Panc1 (cell line): ENCODE measurements at regions not wholly inside any gene's neighbourhood (a gene's known extent, or its start where the extent isn't known, plus 50 kb on each side); places are given as distances from the start of the nearest gene placed in this dataset.

Experiments used
- ATAC-seq: fragments of 200-7000 bp; cut with Tn5 transposase; 2 replicates; pipeline ENCODE4 v1.9.1; 2020; ENCODE audit warnings: mild to moderate bottlenecking, moderate library complexity
- BruUV-seq: library from RNA; stranded (reverse); fragments of 400-500 nt; replicated peaks from 2 replicates; lab custom pipeline; 2021; lab: Mats Ljungman, UMichigan
- CTCF ChIA-PET: fragments of 300-600 bp; sonication (Branson Sonifier 250); formaldehyde crosslinking; loops from one replicate; lab custom pipeline; 2022; ENCODE audit warnings: antibody characterized with exemption; lab: Charles Lee
- POLR2A ChIA-PET: fragments of 300-600 bp; sonication (Branson Sonifier 250); formaldehyde crosslinking; loops from one replicate; lab custom pipeline; 2022; ENCODE audit warnings: antibody characterized with exemption; lab: Charles Lee
- DNase-seq: peaks from one replicate; pipeline ENCODE4 v3.0.0-alpha.2; 2010; ENCODE audit warnings: low read depth, low spot score
- H3K27ac ChIP-seq: 2 replicates; pipeline ENCODE4 v1.5.1; 2011; ENCODE audit warnings: mild to moderate bottlenecking, low read length, inconsistent platforms
- H3K27me3 ChIP-seq: fragments of 200-500 bp; sonication (Bioruptor generic); 2 replicates; pipeline ENCODE4 v1.6.0; 2014; ENCODE audit warnings: low read length, inconsistent platforms; ENCODE audit not compliant: control insufficient read depth, insufficient read depth
- H3K36me3 ChIP-seq: fragments of 200-500 bp; sonication (Bioruptor generic); 2 replicates; pipeline ENCODE4 v1.5.1; 2014; ENCODE audit warnings: inconsistent platforms, mild to moderate bottlenecking, low read length, moderate library complexity; ENCODE audit not compliant: control insufficient read depth, insufficient read depth
- H3K4me1 ChIP-seq: 2 replicates; pipeline ENCODE4 v1.5.1; 2011; ENCODE audit warnings: inconsistent platforms, mild to moderate bottlenecking, low read length, moderate library complexity; ENCODE audit not compliant: control insufficient read depth, insufficient read depth
- H3K4me3 ChIP-seq, 2 experiments: 2 replicates each; pipeline ENCODE4 v1.5.1; 2011 to 2012; ENCODE audit warnings: low read depth in 2 of 2, low read length in 2 of 2, mild to moderate bottlenecking in 2 of 2, inconsistent platforms in 1 of 2, moderate library complexity in 1 of 2
- H3K9me3 ChIP-seq: fragments of 200-500 bp; sonication (Bioruptor generic); 2 replicates; pipeline ENCODE4 v1.5.1; 2014; ENCODE audit warnings: low read depth, mild to moderate bottlenecking, inconsistent platforms, low read length, moderate library complexity; ENCODE audit not compliant: control insufficient read depth, insufficient read depth
- POLR2AphosphoS5 ChIP-seq: IDR thresholded peaks from 2 replicates; pipeline ENCODE4 v1.6.1; 2012; ENCODE audit warnings: mild to moderate bottlenecking, low read depth, low read length, moderate library complexity
- SIN3A ChIP-seq: IDR thresholded peaks from 2 replicates; pipeline ENCODE4 v1.6.1; 2012; ENCODE audit warnings: low read depth, mild to moderate bottlenecking, low read length, moderate library complexity, borderline replicate concordance; ENCODE audit not compliant: insufficient read depth
- TCF7L2 ChIP-seq: IDR thresholded peaks from 2 replicates; pipeline ENCODE4 v1.6.1; 2011; ENCODE audit warnings: mild to moderate bottlenecking, low read depth, low read length, inconsistent platforms
- in situ Hi-C: cut with HindIII; loops from 2 replicates; pipeline ENCODE4 v1.10.0; 2016; ENCODE audit warnings: low sequenced_read_pairs, low pct_unique_long_range_greater_than_20kb
- intact Hi-C: fragments of 100-400 bp; cut with micrococcal nuclease; formaldehyde crosslinking; loops from one replicate; pipeline ENCODE4 v1.10.0; 2022; ENCODE audit not compliant: unreplicated experiment
- TF ChIP-seq, protein P1 (sequence below): fragments of 450-650 bp; IDR thresholded peaks from 2 replicates; pipeline ENCODE4 v1.5.1; 2017; ENCODE audit warnings: mild to moderate bottlenecking
- TF ChIP-seq, protein P2 (sequence below), 2 experiments: IDR thresholded peaks; 2 replicates each; pipeline ENCODE4 v1.6.1; 2011 to 2012; ENCODE audit warnings: low read depth in 2 of 2, control low read depth in 1 of 2, low read length in 1 of 2, mild to moderate bottlenecking in 1 of 2, moderate library complexity in 1 of 2; ENCODE audit not compliant: insufficient read depth in 1 of 2

DNA sequence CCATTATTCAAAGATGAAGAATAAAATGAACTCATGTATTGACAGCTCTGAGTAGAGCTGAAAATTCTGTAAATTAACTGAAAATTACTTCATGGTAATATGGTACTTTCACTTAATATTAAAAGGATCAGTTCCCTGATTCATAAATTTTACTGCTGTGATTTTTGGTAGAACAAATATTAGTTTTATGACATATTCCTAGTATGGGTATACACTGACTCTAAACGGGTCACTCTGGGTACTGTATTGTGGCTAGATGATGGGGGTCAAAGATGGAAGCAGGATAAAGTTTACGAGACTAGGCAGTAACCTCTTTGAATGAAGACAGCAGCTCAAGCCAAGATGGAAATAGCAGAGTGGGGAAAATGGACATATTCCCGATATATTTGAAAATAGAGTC, 135.5 kb downstream of the NUAK1 start:
- ATAC-seq (no peak), DNase-seq (no peak)
- Histone ChIP-seq H3K4me1 (no peaks in the 10 kb centered on the region; the same call in 1 of the 2 replicates), H3K36me3 (no peaks in the 10 kb centered on the region), H3K27me3 (no peaks in the 10 kb centered on the region), H3K4me3 (no peak overlapping the region), H3K27ac (no peak overlapping the region), H3K9me3 (no peaks in the 10 kb centered on the region)
- TF ChIP-seq SIN3A = no peak
- no TSS peak for BruUV-seq
- in situ Hi-C loops = no loop called here
- intact Hi-C loops = no loop called here
- POLR2A ChIA-PET = no interaction called here
- CTCF ChIA-PET = no interaction called here

DNA sequence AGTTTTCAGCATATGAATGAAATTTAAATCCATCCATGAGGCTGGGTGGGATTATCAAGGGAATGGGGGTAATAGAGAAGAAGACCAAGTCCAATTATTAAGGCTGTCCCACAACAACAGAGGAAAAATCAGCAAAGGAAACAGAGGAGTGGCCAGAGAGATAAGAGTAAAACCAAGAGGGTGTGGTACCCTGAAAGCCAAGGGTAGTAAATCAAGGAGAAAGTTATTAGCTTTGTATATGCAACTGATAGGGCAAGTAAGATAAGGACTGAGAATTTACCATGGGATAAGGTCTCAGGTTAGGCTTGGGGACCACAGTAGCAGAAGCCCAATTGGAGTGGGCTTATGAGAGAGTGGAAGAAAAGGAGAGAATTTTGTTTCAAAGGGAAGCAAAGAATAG, 134.5 kb downstream of the NUAK1 start:
- in situ Hi-C loops = no loop called here
- ATAC-seq (no peak), DNase-seq (no peak)
- intact Hi-C loops = no loop called here
- no peak overlapping the region for H3K4me3 ChIP-seq
- no peak overlapping the region for H3K27ac ChIP-seq
- TF ChIP-seq TCF7L2 = no peak
- TF ChIP-seq SIN3A = no peak
- TF ChIP-seq, protein P1, sequence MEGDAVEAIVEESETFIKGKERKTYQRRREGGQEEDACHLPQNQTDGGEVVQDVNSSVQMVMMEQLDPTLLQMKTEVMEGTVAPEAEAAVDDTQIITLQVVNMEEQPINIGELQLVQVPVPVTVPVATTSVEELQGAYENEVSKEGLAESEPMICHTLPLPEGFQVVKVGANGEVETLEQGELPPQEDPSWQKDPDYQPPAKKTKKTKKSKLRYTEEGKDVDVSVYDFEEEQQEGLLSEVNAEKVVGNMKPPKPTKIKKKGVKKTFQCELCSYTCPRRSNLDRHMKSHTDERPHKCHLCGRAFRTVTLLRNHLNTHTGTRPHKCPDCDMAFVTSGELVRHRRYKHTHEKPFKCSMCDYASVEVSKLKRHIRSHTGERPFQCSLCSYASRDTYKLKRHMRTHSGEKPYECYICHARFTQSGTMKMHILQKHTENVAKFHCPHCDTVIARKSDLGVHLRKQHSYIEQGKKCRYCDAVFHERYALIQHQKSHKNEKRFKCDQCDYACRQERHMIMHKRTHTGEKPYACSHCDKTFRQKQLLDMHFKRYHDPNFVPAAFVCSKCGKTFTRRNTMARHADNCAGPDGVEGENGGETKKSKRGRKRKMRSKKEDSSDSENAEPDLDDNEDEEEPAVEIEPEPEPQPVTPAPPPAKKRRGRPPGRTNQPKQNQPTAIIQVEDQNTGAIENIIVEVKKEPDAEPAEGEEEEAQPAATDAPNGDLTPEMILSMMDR = no peak
- TF ChIP-seq, protein P2, sequence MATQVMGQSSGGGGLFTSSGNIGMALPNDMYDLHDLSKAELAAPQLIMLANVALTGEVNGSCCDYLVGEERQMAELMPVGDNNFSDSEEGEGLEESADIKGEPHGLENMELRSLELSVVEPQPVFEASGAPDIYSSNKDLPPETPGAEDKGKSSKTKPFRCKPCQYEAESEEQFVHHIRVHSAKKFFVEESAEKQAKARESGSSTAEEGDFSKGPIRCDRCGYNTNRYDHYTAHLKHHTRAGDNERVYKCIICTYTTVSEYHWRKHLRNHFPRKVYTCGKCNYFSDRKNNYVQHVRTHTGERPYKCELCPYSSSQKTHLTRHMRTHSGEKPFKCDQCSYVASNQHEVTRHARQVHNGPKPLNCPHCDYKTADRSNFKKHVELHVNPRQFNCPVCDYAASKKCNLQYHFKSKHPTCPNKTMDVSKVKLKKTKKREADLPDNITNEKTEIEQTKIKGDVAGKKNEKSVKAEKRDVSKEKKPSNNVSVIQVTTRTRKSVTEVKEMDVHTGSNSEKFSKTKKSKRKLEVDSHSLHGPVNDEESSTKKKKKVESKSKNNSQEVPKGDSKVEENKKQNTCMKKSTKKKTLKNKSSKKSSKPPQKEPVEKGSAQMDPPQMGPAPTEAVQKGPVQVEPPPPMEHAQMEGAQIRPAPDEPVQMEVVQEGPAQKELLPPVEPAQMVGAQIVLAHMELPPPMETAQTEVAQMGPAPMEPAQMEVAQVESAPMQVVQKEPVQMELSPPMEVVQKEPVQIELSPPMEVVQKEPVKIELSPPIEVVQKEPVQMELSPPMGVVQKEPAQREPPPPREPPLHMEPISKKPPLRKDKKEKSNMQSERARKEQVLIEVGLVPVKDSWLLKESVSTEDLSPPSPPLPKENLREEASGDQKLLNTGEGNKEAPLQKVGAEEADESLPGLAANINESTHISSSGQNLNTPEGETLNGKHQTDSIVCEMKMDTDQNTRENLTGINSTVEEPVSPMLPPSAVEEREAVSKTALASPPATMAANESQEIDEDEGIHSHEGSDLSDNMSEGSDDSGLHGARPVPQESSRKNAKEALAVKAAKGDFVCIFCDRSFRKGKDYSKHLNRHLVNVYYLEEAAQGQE (IDR thresholded peaks at IDR 0.05; ENCODE audit: insufficient read depth in 1 of 2, low read depth in 2 of 2, low read length in 1 of 2) = no peak
- no peak for TF ChIP-seq POLR2AphosphoS5
- H3K27me3 ChIP-seq = no peaks in the 10 kb centered on the region
- H3K4me1 ChIP-seq = no peaks in the 10 kb centered on the region; the same call in 1 of the 2 replicates
- ChIA-PET POLR2A (no interaction called here), CTCF (no interaction called here)
- no TSS peak for BruUV-seq
- H3K36me3 ChIP-seq = no peaks in the 10 kb centered on the region
- H3K9me3 ChIP-seq = no peaks in the 10 kb centered on the region

DNA sequence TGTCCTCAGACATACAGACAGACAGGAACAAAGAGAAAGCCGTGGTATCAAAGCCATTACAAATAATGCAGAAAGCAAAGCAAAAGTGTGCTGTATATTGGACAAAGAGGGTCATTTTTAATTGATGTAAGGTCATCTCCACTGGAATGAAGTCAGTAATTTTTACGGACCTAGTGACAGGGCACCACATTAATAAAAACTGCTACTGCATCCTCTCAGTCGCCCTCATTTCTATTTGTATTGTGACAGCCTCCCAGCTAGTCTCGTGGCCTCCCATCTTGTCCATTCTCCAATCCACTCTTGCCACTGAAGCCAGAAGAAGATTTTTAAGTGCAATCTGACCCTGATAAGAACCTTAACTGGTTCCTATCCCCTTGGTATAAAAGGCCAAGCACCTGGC, 132.4 kb downstream of the NUAK1 start:
- ChIA-PET CTCF (no interaction called here), POLR2A (no interaction called here)
- Histone ChIP-seq H3K27ac (no peak overlapping the region), H3K4me3 (no peak overlapping the region), H3K36me3 (no peaks in the 10 kb centered on the region), H3K27me3 (no peaks in the 10 kb centered on the region), H3K4me1 (no peaks in the 10 kb centered on the region; the same call in 1 of the 2 replicates), H3K9me3 (no peaks in the 10 kb centered on the region)
- intact Hi-C loops = no loop called here
- ATAC-seq = no peak
- no TSS peak for BruUV-seq
- TF ChIP-seq TCF7L2 = no peak
- TF ChIP-seq SIN3A = no peak
- TF ChIP-seq, protein P2 (IDR thresholded peaks at IDR 0.05; ENCODE audit: insufficient read depth in 1 of 2, low read depth in 2 of 2, low read length in 1 of 2) = no peak
- no peak for TF ChIP-seq POLR2AphosphoS5
- TF ChIP-seq, protein P1 = no peak
- in situ Hi-C loops = no loop called here
- DNase-seq = no peak
